C4-2B (cell line): ENCODE measurements at regions not wholly inside any gene's neighbourhood (a gene's known extent, or its start where the extent isn't known, plus 50 kb on each side); places are given as distances from the start of the nearest gene placed in this dataset.

Source experiments
- CTCF ChIP-seq: fragments of 450-650 bp; conservative IDR thresholded peaks from 2 replicates; pipeline ENCODE4 v1.5.1; 2017; ENCODE audit warnings: mild to moderate bottlenecking
- ZFX ChIP-seq: fragments of 450-650 bp; IDR thresholded peaks from 2 replicates; pipeline ENCODE4 v1.6.1; 2017

DNA sequence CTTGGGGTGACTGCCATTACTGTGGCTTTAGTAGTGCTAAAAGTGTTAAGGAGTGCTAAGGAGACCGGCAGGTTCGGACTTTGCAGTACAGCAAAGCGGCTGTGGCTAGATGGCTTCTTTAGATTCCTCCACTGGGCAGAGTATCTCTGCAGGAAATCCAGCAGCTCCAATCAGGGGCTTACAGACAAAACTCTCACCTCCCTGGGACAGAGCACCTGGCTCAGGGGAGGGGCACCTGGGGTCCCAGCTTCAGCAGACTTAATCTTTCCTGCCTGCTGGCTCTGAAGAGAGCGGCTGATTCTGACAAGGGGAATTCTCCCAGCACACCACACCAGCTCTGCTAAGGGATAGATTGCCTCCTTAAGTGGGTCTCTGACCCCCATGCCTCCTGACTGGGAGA, 668.8 kb upstream of the TENM4 start:
- TF ChIP-seq CTCF = no peak
- no peak for TF ChIP-seq ZFX
